K562 (cell line): ENCODE measurements at regions not wholly inside any gene's neighbourhood (a gene's known extent, or its start where the extent isn't known, plus 50 kb on each side); places are given as distances from the start of the nearest gene placed in this dataset.

Experiments used
- ATAC-seq: fragments of 200-7000 bp; cut with Tn5 transposase; 3 replicates; pipeline ENCODE4 v1.9.1; 2020; ENCODE audit warnings: moderate library complexity
- BruUV-seq: library from RNA; stranded (reverse); fragments of 400-500 nt; replicated peaks from 2 replicates; lab custom pipeline; 2021; lab: Mats Ljungman, UMichigan
- CTCF ChIA-PET: fragments of 300-600 bp; formaldehyde crosslinking; extraction: SDS; loops from one replicate; lab custom pipeline; 2021; ENCODE audit warnings: low intra/inter-chr PET ratio; lab: Yijun Ruan, JAX
- POLR2A ChIA-PET: fragments of 300-600, 350-650 bp; sonication (Branson Sonifier 250); formaldehyde crosslinking; extraction: SDS; loops from one replicate; lab custom pipeline; 2021; ENCODE audit warnings: antibody characterized with exemption, inconsistent platforms; lab: Yijun Ruan, JAX
- DNase-seq, 4 experiments: peaks; one replicate each; pipeline versions ENCODE4 v3.0.0 to v3.0.0-alpha.2; 2011 to 2018; ENCODE audit warnings: low spot score in 3 of 4, mixed read lengths in 3 of 4; ENCODE audit errors: extremely low read depth in 1 of 4
- FAIRE-seq: peaks from 2 replicates; lab custom pipeline; 2011; peaks lifted over from hg19 to GRCh38; lab: Jason Lieb, UNC
- H2AFZ ChIP-seq: 2 replicates; pipeline ENCODE4 v1.6.0; 2011; ENCODE audit warnings: low read depth, low read length, control low read depth, inconsistent platforms
- H3K27ac ChIP-seq: fragments of 200-600 bp; 3 replicates; pipeline ENCODE4 v1.8.0; 2011; ENCODE audit warnings: low read depth, mild to moderate bottlenecking, control low read depth, inconsistent platforms, low read length, moderate library complexity, mixed read lengths; ENCODE audit errors: extremely low read depth
- H3K27me3 ChIP-seq, 2 experiments: fragments of 300-600 bp in 1 of 2; 2 replicates in 1 of 2; 3 replicates in 1 of 2; pipeline versions ENCODE4 v1.6.0 to v1.8.0; 2011; ENCODE audit warnings: inconsistent platforms in 2 of 2, low read length in 2 of 2, mild to moderate bottlenecking in 1 of 2, mixed read lengths in 1 of 2, moderate library complexity in 1 of 2; ENCODE audit not compliant: control insufficient read depth in 2 of 2, insufficient read depth in 2 of 2
- H3K36me3 ChIP-seq: fragments of 300-600 bp; 3 replicates; pipeline ENCODE4 v1.8.0; 2011; ENCODE audit warnings: mild to moderate bottlenecking, low read length, inconsistent platforms; ENCODE audit not compliant: control insufficient read depth, insufficient read depth
- H3K4me1 ChIP-seq, 2 experiments: fragments of 200-600 bp in 1 of 2; replicated peaks in 1 of 2; 2 replicates in 1 of 2; 3 replicates in 1 of 2; pipeline versions ENCODE4 v1.5.1 to v1.8.0; 2011; ENCODE audit warnings: inconsistent platforms in 2 of 2, low read length in 2 of 2, mild to moderate bottlenecking in 1 of 2, mixed read lengths in 1 of 2, moderate library complexity in 1 of 2; ENCODE audit not compliant: control insufficient read depth in 2 of 2, insufficient read depth in 2 of 2
- H3K4me2 ChIP-seq: 2 replicates; pipeline ENCODE4 v1.6.1; 2011; ENCODE audit warnings: low read length, control low read depth, inconsistent platforms, mixed read lengths; ENCODE audit not compliant: insufficient read depth
- H3K4me3 ChIP-seq: fragments of 200-600 bp; sonication (generic), shearing (Covaris generic); 2 replicates; pipeline ENCODE4 v1.5.1; 2016; ENCODE audit warnings: control low read depth, inconsistent platforms
- H3K79me2 ChIP-seq: fragments of 200-600 bp; 3 replicates; pipeline ENCODE4 v1.8.0; 2011; ENCODE audit warnings: low read length, inconsistent platforms; ENCODE audit not compliant: control insufficient read depth, insufficient read depth
- H3K9ac ChIP-seq, 2 experiments: 2 replicates each; pipeline versions ENCODE4 v1.6.0 to v1.6.1; 2011; ENCODE audit warnings: low read depth in 2 of 2, low read length in 2 of 2, control low read depth in 1 of 2, inconsistent platforms in 1 of 2, mild to moderate bottlenecking in 1 of 2, mixed read lengths in 1 of 2; ENCODE audit not compliant: insufficient read depth in 1 of 2
- H3K9me1 ChIP-seq: one replicate; pipeline ENCODE4 v1.6.0; 2011; ENCODE audit warnings: inconsistent platforms, mild to moderate bottlenecking, low read length, moderate library complexity; ENCODE audit not compliant: control insufficient read depth, insufficient read depth
- H3K9me3 ChIP-seq: replicated peaks from 2 replicates; pipeline ENCODE4 v1.5.1; 2011; ENCODE audit warnings: low read depth, low read length, inconsistent platforms; ENCODE audit not compliant: control insufficient read depth, insufficient read depth
- H4K20me1 ChIP-seq: replicated peaks from 2 replicates; pipeline ENCODE4 v1.6.1; 2011; ENCODE audit warnings: low read length, inconsistent platforms, mixed read lengths; ENCODE audit not compliant: control insufficient read depth, insufficient read depth
- ETV1 ChIP-seq: fragments of 450-650 bp; conservative IDR thresholded peaks from 2 replicates; pipeline ENCODE4 v1.6.1; 2016; ENCODE audit warnings: missing genetic modification characterization, control low read depth, low read depth, missing compliant biosample characterization
- MTA2 ChIP-seq: fragments of 450-650 bp; IDR thresholded peaks from 2 replicates; pipeline ENCODE4 v1.6.1; 2016; ENCODE audit warnings: low read depth
- NR3C1 ChIP-seq: sonication (generic); formaldehyde crosslinking; IDR thresholded peaks from 2 replicates; pipeline ENCODE4 v1.8.1; 2022; ENCODE audit warnings: missing genetic modification reagents
- RAD21 ChIP-seq, 2 experiments: fragments of 250-450 bp in 1 of 2; fragments of 450-650 bp in 1 of 2; sonication (Bioruptor Pico) in 1 of 2; formaldehyde crosslinking in 1 of 2; IDR thresholded peaks in 1 of 2; conservative IDR thresholded peaks in 1 of 2; 2 replicates each; pipeline versions ENCODE4 v1.4.0 to v1.8.0; 2020 to 2022; ENCODE audit warnings: mild to moderate bottlenecking in 2 of 2, moderate library complexity in 1 of 2
- RBM25 ChIP-seq: fragments of 200-400 bp; formaldehyde crosslinking; IDR thresholded peaks from 2 replicates; pipeline ENCODE4 v1.6.1; 2018; ENCODE audit warnings: low read length, low read depth, moderate library complexity; ENCODE audit not compliant: severe bottlenecking
- TRIM28 ChIP-seq: fragments of 450-650 bp; IDR thresholded peaks from 2 replicates; pipeline ENCODE4 v1.6.1; 2017
- ZFP36 ChIP-seq: fragments of 150-350 bp; IDR thresholded peaks from 2 replicates; pipeline ENCODE4 v1.6.1; 2018; ENCODE audit warnings: low read length, low read depth; ENCODE audit not compliant: partially characterized antibody
- WGBS: fragments of 100-300 bp; shearing (Covaris generic); methylation state at CpG from one replicate; pipeline ENCODE4 v1.1.6; 2016; ENCODE audit warnings: low coverage, mixed read lengths; ENCODE audit not compliant: insufficient coverage; ENCODE audit errors: missing lambda C conversion rate; 5-methylcytosine and 5-hydroxymethylcytosine counted together
- in situ Hi-C: fragments of 300-500 bp; cut with MboI; formaldehyde crosslinking; loops from 4 replicates; pipeline ENCODE4 v1.15.0; 2018; ENCODE audit warnings: inconsistent platforms, mixed read lengths
- intact Hi-C: fragments of 100-400 bp; cut with micrococcal nuclease; formaldehyde crosslinking; loops from 2 replicates; pipeline ENCODE4 v1.14.2; 2022
- TF ChIP-seq, protein P1 (sequence below): sonication (generic); formaldehyde crosslinking; IDR thresholded peaks from 2 replicates; pipeline ENCODE4 v1.8.0; 2023; ENCODE audit warnings: mild to moderate bottlenecking, missing genetic modification reagents

DNA sequence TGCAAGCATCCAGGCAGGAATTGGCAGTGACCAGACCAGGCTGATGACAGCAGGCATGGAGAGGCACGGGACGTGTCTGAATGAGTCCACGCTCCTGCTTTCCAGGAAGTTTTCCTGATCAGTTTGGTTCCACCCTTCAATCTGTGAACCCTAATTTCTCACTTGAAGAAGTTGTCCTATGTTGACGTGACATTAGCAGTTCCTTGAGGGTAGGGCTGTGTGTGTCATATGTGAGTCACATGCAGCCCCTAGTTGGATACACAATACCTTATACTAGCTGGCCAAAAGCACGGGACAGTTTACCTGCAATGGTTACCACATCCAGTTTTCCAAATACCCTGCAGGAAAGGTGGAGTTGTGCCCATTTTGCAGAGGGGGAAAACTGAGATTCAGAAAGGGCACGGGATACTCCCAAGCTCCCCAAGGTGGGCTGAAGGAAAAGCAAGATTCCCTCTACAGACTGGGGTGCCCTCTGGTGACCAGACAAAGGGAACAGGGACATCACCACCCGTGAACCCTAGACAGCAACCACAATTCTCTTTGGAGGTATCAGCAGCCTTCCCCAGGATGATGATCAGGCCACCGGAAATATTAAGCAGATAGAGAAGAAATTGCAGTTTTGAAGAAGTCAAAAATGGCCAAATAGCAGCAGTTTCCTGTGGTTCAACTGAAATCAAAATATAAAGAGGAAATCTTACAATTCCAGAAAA lies 194.5 kb downstream of the PHETA1 start (continued):
- TF ChIP-seq MTA2 (no peak), ETV1 (tag) (0 out of 2 replicates have a peak, but pooled peaks have one; percentile 14), RAD21 (CRISPR knock-in tag; conservative IDR thresholded peaks at IDR 0.05 in 1 of 2, IDR thresholded peaks at IDR 0.05 in 1 of 2) (peak; percentile 7 to 48; a peak in 2 of 4 replicates), ZFP36 (no peak), TRIM28 (no peak)

DNA sequence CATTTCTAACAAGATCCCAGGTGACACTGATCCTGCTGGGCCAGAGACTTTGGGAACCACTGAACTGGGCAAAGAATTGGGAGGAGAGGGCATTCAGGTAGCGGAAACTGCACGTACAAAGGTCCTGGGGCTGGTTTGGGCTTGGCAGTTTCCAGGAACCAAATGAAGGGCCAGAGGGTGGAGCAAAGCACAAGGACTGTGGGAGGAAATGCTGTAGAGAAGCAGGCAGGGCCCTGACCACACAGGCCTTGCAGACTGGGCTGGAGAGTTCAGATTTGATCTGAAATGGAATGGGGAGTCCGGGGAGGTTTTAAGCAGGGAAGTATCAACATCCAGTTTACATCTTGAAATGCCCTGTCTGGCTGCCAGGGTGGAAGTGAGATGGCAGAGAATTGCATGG lies 195.1 kb downstream of the PHETA1 start:
- Histone ChIP-seq H3K9me3 (no peaks in the 10 kb centered on the region), H3K79me2 (no peaks in the 10 kb centered on the region), H3K9me1 (peaks cover 3% of the 10 kb centered on the region), H3K36me3 (no peaks in the 10 kb centered on the region), H3K9ac (no peak overlapping the region), H3K27ac (no peak overlapping the region), H3K4me1 (no peaks in the 10 kb centered on the region), H4K20me1 (peaks cover 4% of the 10 kb centered on the region; the same call in 1 of the 2 replicates), H3K27me3 (peaks cover 17 to 55% of the 10 kb centered on the region in 2 experiments; a peak in 4 of 5 replicates), H2AFZ (no peak overlapping the region), H3K4me2 (no peak overlapping the region), H3K4me3 (no peak overlapping the region)
- WGBS, result 0% methylated on average over 3 of the region's 3 CpGs
- no peak for FAIRE-seq
- peak; percentile 5 for TF ChIP-seq RBM25
- TF ChIP-seq NR3C1 (CRISPR knock-in tag), result no peak
- TF ChIP-seq, protein P1, sequence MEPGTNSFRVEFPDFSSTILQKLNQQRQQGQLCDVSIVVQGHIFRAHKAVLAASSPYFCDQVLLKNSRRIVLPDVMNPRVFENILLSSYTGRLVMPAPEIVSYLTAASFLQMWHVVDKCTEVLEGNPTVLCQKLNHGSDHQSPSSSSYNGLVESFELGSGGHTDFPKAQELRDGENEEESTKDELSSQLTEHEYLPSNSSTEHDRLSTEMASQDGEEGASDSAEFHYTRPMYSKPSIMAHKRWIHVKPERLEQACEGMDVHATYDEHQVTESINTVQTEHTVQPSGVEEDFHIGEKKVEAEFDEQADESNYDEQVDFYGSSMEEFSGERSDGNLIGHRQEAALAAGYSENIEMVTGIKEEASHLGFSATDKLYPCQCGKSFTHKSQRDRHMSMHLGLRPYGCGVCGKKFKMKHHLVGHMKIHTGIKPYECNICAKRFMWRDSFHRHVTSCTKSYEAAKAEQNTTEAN, result no peak
- CTCF ChIA-PET, result interaction anchor here (1.3 kb wide), 1 partner anchor 150 kb away, joined by 5 read pairs; no protein-coding TSS in a partner anchor
- in situ Hi-C loops (no loop called here), intact Hi-C loops (no loop called here)
- no peak for DNase-seq
- no peak for ATAC-seq
- POLR2A ChIA-PET, result no interaction called here
- BruUV-seq, result no TSS peak
